ENCODE measurements at regions not wholly inside any gene's neighbourhood (a gene's known extent, or its start where the extent isn't known, plus 50 kb on each side); places are given as distances from the start of the nearest gene placed in this dataset.

DNA sequence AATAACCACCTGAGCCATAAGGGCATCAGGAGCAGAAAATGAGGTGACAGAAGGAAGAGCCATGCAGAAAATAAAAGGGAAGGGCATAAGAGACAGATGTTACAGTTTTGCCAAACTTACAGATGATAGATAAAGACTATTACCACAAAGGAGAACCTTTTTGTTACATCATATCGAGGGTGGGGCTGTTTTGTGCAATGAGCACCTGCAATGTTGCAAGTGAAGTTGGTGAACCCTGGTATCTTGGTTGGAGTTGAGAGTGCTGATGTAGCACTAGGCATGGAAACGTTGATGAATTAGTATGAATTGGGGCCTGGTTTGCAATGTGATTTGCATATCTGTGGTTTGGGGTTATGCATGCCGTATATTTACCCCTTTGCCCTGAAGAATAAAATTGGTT lies 119.8 kb upstream of the TEX13D start:
- no peak overlapping the region for H2AFZ ChIP-seq (ENCODE audit: low read length)
- H3K27ac ChIP-seq (ENCODE audit: low read length): no peak overlapping the region
- DNase-seq: peak; percentile 50
- H3K9me3 ChIP-seq (ENCODE audit: low read length): no peaks in the 10 kb centered on the region
- no peak overlapping the region for H3K4me2 ChIP-seq (ENCODE audit: low read depth, low read length, poor library complexity, severe bottlenecking)
- H3K9ac ChIP-seq (ENCODE audit: low read length): no peak overlapping the region
- H3K9me2 ChIP-seq (replicated peaks; ENCODE audit: insufficient read depth, low read length): no peaks in the 10 kb centered on the region; the same call in 1 of the 2 replicates
- no peaks in the 10 kb centered on the region for H3K79me2 ChIP-seq (ENCODE audit: low read length)
- H3K4me3 ChIP-seq (ENCODE audit: low read length): no peak overlapping the region
- no peaks in the 10 kb centered on the region for H3K27me3 ChIP-seq (ENCODE audit: low read length)
- no peaks in the 10 kb centered on the region for H4K20me1 ChIP-seq (ENCODE audit: insufficient read depth, low read depth, low read length)
- H3K4me1 ChIP-seq (ENCODE audit: low read length): peaks cover 6% of the 10 kb centered on the region
- no peaks in the 10 kb centered on the region for H3K36me3 ChIP-seq (ENCODE audit: insufficient read depth, low read length)

DNA sequence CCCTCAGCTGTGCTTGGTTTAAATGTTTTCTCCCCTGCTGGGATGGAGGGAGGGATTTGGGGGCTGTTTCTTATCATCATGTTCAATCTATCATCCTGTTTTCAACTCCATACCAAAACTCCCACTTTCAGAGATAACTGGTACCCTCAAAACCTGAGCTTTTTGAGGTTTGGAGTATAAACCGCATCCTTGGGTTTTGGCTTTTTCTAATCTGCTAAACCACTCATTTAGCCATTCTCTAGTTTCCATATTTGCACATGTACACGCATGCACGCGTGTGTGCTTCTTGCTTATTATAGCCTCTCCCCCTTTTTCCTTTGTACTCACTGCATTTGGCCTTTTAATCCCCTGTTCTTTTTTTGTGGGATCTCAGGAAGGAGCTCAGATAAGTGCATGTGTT lies 116.7 kb upstream of the TEX13D start:
- no peaks in the 10 kb centered on the region for H3K9me3 ChIP-seq (ENCODE audit: low read length)
- no peak overlapping the region for H2AFZ ChIP-seq (ENCODE audit: low read length)
- peaks cover 6% of the 10 kb centered on the region for H3K4me1 ChIP-seq (ENCODE audit: low read length)
- no peak overlapping the region for H3K9ac ChIP-seq (ENCODE audit: low read length)
- no peaks in the 10 kb centered on the region for H3K27me3 ChIP-seq (ENCODE audit: low read length)
- H3K79me2 ChIP-seq (ENCODE audit: low read length): no peaks in the 10 kb centered on the region
- H3K4me2 ChIP-seq (ENCODE audit: low read depth, low read length, poor library complexity, severe bottlenecking): no peak overlapping the region
- H3K9me2 ChIP-seq (replicated peaks; ENCODE audit: insufficient read depth, low read length): no peaks in the 10 kb centered on the region; the same call in 1 of the 2 replicates
- no peaks in the 10 kb centered on the region for H3K36me3 ChIP-seq (ENCODE audit: insufficient read depth, low read length)
- H3K4me3 ChIP-seq (ENCODE audit: low read length): no peak overlapping the region
- no peaks in the 10 kb centered on the region for H4K20me1 ChIP-seq (ENCODE audit: insufficient read depth, low read depth, low read length)
- no peak for DNase-seq
- H3K27ac ChIP-seq (ENCODE audit: low read length): no peak overlapping the region

DNA sequence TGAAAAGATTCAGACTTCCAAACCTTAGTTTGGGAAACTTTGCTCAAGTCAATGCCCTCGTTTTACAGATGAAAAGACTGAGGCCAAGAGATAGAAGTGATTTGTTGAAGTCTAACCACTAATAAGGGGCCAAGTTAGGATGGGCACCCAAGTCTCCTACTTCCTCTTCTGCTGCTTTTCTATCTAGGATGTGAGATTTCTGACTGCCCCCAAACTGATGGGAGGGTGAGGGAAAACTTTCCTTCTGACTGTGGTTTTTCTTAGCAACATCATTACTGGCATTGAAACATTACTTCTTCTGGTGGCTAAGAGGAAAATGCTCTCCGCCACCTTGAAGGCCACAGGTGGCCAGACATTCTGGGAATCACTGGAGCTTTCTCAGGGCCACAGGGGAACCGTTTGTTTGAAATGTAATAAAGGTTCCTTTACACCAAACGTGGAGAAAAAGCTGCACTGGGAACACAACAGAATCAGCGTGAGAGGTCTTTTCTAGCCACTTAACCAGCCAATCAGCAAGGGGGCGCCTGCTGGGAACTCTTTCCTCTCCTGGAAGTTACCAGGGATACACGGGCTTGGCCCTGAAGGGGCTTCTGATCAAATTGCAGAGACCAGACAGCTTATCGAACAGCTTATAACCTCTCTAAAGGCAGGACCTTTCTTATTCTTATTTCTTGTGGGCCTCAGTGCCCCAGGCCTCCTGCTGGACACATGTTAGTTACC lies 115.9 kb upstream of the TEX13D start:
- Histone ChIP-seq H3K27me3 (ENCODE audit: low read length) (no peaks in the 10 kb centered on the region), H3K9me2 (replicated peaks; ENCODE audit: insufficient read depth, low read length) (no peaks in the 10 kb centered on the region; the same call in 1 of the 2 replicates), H3K79me2 (ENCODE audit: low read length) (no peaks in the 10 kb centered on the region), H3K9ac (ENCODE audit: low read length) (no peak overlapping the region), H3K9me3 (ENCODE audit: low read length) (no peaks in the 10 kb centered on the region), H3K4me2 (ENCODE audit: low read depth, low read length, poor library complexity, severe bottlenecking) (no peak overlapping the region), H3K27ac (ENCODE audit: low read length) (no peak overlapping the region), H3K4me1 (ENCODE audit: low read length) (peaks cover 6% of the 10 kb centered on the region), H3K36me3 (ENCODE audit: insufficient read depth, low read length) (no peaks in the 10 kb centered on the region), H3K4me3 (ENCODE audit: low read length) (no peak overlapping the region), H2AFZ (ENCODE audit: low read length) (no peak overlapping the region), H4K20me1 (ENCODE audit: insufficient read depth, low read depth, low read length) (no peaks in the 10 kb centered on the region)
- DNase-seq: no peak

DNA sequence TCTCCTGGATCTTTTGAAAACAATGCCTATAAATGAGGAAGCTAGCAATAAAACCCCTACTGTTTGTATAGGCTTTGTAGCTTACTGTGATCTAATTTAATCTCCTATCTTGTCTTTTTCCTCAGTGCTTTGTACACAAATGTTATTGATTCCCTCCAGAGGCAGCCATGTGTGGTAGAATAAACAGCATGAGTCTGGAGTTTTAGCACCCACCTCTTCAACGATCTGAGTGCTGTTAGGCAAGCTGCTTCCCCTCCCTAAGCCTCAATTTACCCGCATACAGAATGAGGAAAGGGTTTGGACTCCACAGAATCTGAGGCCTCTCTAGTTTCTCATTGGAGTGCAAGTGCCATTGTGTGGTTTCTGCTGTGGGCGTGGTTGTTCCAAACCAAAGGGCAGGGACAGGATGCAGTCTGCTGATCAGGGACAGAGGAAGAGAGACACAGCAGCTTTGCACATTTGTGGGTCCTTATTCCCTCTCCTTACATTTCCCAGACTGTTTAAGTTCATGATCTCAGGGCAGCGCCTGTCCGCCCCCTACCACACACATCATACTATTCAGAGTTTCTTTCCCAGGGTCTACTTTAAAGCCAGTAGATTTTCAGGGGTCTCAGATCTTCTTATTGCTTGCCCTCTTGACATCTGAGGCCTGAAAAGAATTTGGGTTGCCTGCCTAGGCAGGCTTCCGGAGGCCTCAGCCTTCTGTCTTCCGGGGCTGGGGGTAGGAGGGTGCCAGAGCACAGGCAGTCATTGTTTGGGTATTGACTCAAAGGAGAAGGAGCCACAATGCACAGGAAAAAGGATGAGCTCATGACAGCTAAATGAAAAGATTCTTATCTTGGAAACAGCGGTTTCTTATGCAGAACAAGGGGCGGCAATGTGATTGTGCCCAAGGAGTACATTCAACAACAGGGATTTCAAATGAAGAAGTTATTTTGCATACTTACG lies 114.9 kb upstream of the TEX13D start:
- H3K4me1 ChIP-seq (ENCODE audit: low read length): peaks cover 3% of the 10 kb centered on the region
- H3K4me3 ChIP-seq (ENCODE audit: low read length): no peak overlapping the region
- no peak overlapping the region for H3K9ac ChIP-seq (ENCODE audit: low read length)
- no peak overlapping the region for H3K4me2 ChIP-seq (ENCODE audit: low read depth, low read length, poor library complexity, severe bottlenecking)
- no peaks in the 10 kb centered on the region for H3K27me3 ChIP-seq (ENCODE audit: low read length)
- no peaks in the 10 kb centered on the region for H4K20me1 ChIP-seq (ENCODE audit: insufficient read depth, low read depth, low read length)
- DNase-seq: no peak
- no peaks in the 10 kb centered on the region for H3K36me3 ChIP-seq (ENCODE audit: insufficient read depth, low read length)
- H2AFZ ChIP-seq (ENCODE audit: low read length): no peak overlapping the region
- H3K9me3 ChIP-seq (ENCODE audit: low read length): no peaks in the 10 kb centered on the region
- no peaks in the 10 kb centered on the region for H3K79me2 ChIP-seq (ENCODE audit: low read length)
- no peak overlapping the region for H3K27ac ChIP-seq (ENCODE audit: low read length)
- H3K9me2 ChIP-seq (replicated peaks; ENCODE audit: insufficient read depth, low read length): no peaks in the 10 kb centered on the region; the same call in 1 of the 2 replicates

DNA sequence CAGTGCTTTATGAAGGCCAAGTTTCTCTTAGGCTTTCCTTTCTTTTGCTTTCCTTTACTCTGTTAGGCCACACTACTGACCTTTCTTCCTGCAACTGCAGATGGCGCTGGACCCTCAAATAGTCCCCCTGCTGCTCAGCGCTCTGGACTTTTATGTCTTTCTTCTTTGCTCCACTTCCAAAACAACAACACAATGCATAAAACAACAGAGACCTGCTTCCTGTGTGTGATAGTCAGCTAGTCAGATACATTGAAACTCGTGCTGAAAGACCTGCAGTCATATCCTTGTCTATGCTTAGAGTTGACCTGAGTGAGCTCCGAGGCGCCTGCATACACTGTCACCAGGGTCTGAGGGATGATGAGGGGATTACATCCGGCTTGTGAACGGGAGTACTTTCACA lies 108.9 kb upstream of the TEX13D start:
- H3K9me2 ChIP-seq (replicated peaks; ENCODE audit: insufficient read depth, low read length): no peaks in the 10 kb centered on the region
- no peak overlapping the region for H2AFZ ChIP-seq (ENCODE audit: low read length)
- no peak for DNase-seq
- no peaks in the 10 kb centered on the region for H3K9me3 ChIP-seq (ENCODE audit: low read length)
- no peaks in the 10 kb centered on the region; the same call in 1 of the 2 replicates for H3K4me1 ChIP-seq (ENCODE audit: low read length)
- no peaks in the 10 kb centered on the region for H3K79me2 ChIP-seq (ENCODE audit: low read length)
- no peaks in the 10 kb centered on the region for H4K20me1 ChIP-seq (ENCODE audit: insufficient read depth, low read depth, low read length)
- H3K4me3 ChIP-seq (ENCODE audit: low read length): no peak overlapping the region
- no peaks in the 10 kb centered on the region for H3K27me3 ChIP-seq (ENCODE audit: low read length)
- H3K4me2 ChIP-seq (ENCODE audit: low read depth, low read length, poor library complexity, severe bottlenecking): no peak overlapping the region
- no peak overlapping the region for H3K9ac ChIP-seq (ENCODE audit: low read length)
- no peak overlapping the region for H3K27ac ChIP-seq (ENCODE audit: low read length)
- no peaks in the 10 kb centered on the region for H3K36me3 ChIP-seq (ENCODE audit: insufficient read depth, low read length)

DNA sequence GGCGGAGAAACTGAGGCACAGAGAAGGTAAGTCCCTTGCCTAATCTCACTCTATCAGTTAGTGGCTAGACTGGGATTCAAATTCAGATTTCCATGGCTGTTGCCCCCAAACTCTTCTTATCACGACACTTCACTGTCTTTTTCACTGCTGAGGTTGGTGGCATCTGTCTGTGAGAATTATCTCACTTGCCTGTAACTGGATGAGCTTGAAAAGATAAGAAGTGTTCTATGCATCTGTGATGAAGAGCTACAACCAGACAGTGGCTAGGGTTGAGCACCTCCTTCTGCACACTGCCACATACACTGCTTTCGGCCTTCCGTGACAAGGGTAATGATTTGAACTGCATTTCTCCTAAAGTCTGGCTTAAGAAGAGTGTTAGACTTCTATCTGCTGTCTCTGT lies 107.9 kb upstream of the TEX13D start:
- Histone ChIP-seq H3K9ac (ENCODE audit: low read length) (no peak overlapping the region), H2AFZ (ENCODE audit: low read length) (no peak overlapping the region), H3K4me1 (ENCODE audit: low read length) (no peaks in the 10 kb centered on the region), H3K9me3 (ENCODE audit: low read length) (no peaks in the 10 kb centered on the region), H3K9me2 (replicated peaks; ENCODE audit: insufficient read depth, low read length) (no peaks in the 10 kb centered on the region), H3K4me2 (ENCODE audit: low read depth, low read length, poor library complexity, severe bottlenecking) (no peak overlapping the region), H3K36me3 (ENCODE audit: insufficient read depth, low read length) (no peaks in the 10 kb centered on the region), H3K79me2 (ENCODE audit: low read length) (no peaks in the 10 kb centered on the region), H3K27ac (ENCODE audit: low read length) (no peak overlapping the region), H4K20me1 (ENCODE audit: insufficient read depth, low read depth, low read length) (no peaks in the 10 kb centered on the region), H3K4me3 (ENCODE audit: low read length) (no peak overlapping the region), H3K27me3 (ENCODE audit: low read length) (no peaks in the 10 kb centered on the region)
- no peak for DNase-seq

DNA sequence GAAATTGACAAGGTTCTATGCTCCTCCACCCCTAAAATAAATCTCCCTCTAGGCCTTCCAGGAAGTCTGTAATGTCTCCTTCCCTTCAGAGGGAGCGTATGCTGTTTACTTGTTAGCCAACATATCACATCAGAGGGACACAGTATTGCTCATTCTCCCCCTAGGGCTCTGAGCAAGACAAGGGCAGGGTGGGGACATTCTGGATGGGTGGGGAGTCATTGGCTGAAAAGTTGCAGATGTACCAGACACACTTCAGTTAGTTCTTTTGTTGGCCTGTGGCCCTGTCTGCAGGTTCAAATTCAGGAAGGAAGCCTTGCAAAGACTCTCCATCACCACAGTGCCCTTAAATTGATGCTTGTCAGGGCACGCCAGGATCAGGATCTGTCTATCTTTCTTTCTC lies 106.3 kb upstream of the TEX13D start:
- H3K27ac ChIP-seq (ENCODE audit: low read length): no peak overlapping the region
- DNase-seq: no peak
- H3K9me3 ChIP-seq (ENCODE audit: low read length): no peaks in the 10 kb centered on the region
- no peaks in the 10 kb centered on the region for H4K20me1 ChIP-seq (ENCODE audit: insufficient read depth, low read depth, low read length)
- H3K9me2 ChIP-seq (replicated peaks; ENCODE audit: insufficient read depth, low read length): no peaks in the 10 kb centered on the region
- H3K36me3 ChIP-seq (ENCODE audit: insufficient read depth, low read length): no peaks in the 10 kb centered on the region
- no peaks in the 10 kb centered on the region for H3K4me1 ChIP-seq (ENCODE audit: low read length)
- no peak overlapping the region for H2AFZ ChIP-seq (ENCODE audit: low read length)
- H3K4me3 ChIP-seq (ENCODE audit: low read length): no peak overlapping the region
- no peaks in the 10 kb centered on the region for H3K27me3 ChIP-seq (ENCODE audit: low read length)
- no peaks in the 10 kb centered on the region for H3K79me2 ChIP-seq (ENCODE audit: low read length)
- H3K9ac ChIP-seq (ENCODE audit: low read length): no peak overlapping the region
- no peak overlapping the region for H3K4me2 ChIP-seq (ENCODE audit: low read depth, low read length, poor library complexity, severe bottlenecking)

DNA sequence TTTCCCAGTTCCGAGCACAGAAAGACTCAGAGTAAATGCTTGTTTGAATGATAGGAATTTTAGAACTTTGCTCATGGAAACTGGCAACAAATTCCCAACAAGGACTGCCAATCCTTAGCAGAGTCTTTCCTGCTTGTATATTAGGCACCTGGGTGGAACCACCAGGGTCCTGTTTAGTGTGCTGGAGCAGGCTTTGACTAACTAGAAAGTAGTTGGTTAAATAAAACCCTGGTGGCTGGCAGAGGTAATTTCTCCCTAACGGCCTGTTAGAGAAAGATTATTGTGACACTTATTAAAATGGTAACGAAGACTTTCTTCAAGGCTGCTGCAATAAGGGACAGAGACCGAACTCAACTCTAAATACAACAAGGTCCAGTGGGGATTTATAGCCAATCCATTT lies 103.6 kb upstream of the TEX13D start:
- Histone ChIP-seq H3K36me3 (ENCODE audit: insufficient read depth, low read length) (no peaks in the 10 kb centered on the region), H2AFZ (ENCODE audit: low read length) (no peak overlapping the region), H3K27ac (ENCODE audit: low read length) (no peak overlapping the region), H4K20me1 (ENCODE audit: insufficient read depth, low read depth, low read length) (no peaks in the 10 kb centered on the region), H3K4me2 (ENCODE audit: low read depth, low read length, poor library complexity, severe bottlenecking) (no peak overlapping the region), H3K4me3 (ENCODE audit: low read length) (no peak overlapping the region), H3K9me3 (ENCODE audit: low read length) (no peaks in the 10 kb centered on the region), H3K9ac (ENCODE audit: low read length) (no peak overlapping the region), H3K27me3 (ENCODE audit: low read length) (no peaks in the 10 kb centered on the region), H3K79me2 (ENCODE audit: low read length) (no peaks in the 10 kb centered on the region), H3K9me2 (replicated peaks; ENCODE audit: insufficient read depth, low read length) (no peaks in the 10 kb centered on the region), H3K4me1 (ENCODE audit: low read length) (no peaks in the 10 kb centered on the region)
- DNase-seq: no peak
